ENCODE measurements at regions not wholly inside any gene's neighbourhood (a gene's known extent, or its start where the extent isn't known, plus 50 kb on each side); places are given as distances from the start of the nearest gene placed in this dataset.

DNA sequence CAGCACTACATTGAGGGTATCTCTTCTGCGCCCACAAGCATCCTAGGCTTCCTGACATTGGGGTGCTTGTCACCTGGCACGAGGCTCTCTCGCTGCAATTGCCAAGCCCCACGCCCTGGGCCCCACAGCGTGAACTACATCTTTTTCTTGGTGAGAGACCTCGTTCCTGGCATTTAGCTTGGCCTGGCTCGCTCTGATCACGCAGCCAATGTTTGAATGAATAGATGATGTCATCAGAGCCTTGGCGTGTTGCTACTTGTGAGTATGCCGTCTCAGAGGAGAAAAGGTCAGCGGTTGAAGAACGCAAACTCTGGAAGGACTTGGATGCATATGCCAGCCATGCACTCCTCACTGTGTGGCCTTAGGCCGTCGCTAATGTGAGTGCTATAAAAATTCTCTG lies 150.2 kb upstream of the AUTS2 start:
- no peaks in the 10 kb centered on the region for H3K4me1 Mint-ChIP-seq
- ATAC-seq (no peak), DNase-seq (no peak)
- peaks cover 1% of the 10 kb centered on the region for H3K36me3 Mint-ChIP-seq (ENCODE audit: low read depth)
- H3K27ac Mint-ChIP-seq: no peak overlapping the region
- peaks cover 3% of the 10 kb centered on the region for H3K9me3 Mint-ChIP-seq
- H3K4me3 Mint-ChIP-seq: no peak overlapping the region
- H3K27me3 Mint-ChIP-seq: no peaks in the 10 kb centered on the region

DNA sequence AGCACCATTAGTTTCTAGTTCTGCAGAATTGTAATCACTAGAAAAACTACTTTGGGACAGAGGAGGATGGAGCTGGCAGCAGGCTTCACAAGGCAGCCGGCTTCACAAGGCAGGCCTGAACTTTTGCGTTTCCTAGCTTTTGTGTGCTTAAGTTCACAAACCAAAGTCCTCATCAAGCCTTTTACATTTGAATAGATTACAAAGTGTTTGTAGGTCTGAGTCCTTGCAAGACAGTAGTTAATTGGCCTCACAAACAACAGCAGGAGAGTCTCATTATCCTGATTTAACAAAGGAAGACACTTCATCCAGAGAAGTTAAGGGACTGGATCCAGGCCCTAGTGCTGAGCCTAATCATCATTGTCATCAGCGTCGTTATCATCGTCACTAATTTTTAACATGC lies 147.8 kb upstream of the AUTS2 start:
- Mint-ChIP-seq H3K36me3 (ENCODE audit: low read depth) (no peaks in the 10 kb centered on the region), H3K27me3 (no peaks in the 10 kb centered on the region), H3K4me1 (no peaks in the 10 kb centered on the region), H3K9me3 (no peaks in the 10 kb centered on the region), H3K27ac (no peak overlapping the region), H3K4me3 (no peak overlapping the region)
- DNase-seq (no peak), ATAC-seq (no peak)

DNA sequence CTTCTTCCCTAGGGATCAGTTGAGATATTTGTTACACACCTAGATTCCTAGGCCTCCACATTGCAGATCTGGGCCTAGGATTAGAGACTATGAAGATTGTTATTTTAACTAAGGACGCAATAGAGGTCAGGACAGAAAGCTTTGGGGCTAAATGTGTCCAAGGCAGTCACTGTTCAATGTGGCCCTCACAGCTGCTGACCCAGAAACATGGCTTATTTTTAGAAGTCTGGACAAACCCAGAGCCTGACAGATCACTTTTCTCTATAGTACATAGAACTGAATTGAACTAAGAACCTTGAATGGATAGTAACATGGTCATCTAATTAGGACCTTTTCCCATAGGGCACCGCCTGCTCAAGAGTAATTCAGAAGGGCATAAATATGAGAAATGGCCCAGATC lies 146.6 kb upstream of the AUTS2 start:
- H3K4me3 Mint-ChIP-seq: no peak overlapping the region
- DNase-seq: no peak
- no peak overlapping the region for H3K27ac Mint-ChIP-seq
- no peaks in the 10 kb centered on the region for H3K4me1 Mint-ChIP-seq
- no peak for ATAC-seq
- H3K9me3 Mint-ChIP-seq: no peaks in the 10 kb centered on the region
- H3K27me3 Mint-ChIP-seq: peaks cover 2% of the 10 kb centered on the region
- H3K36me3 Mint-ChIP-seq (ENCODE audit: low read depth): no peaks in the 10 kb centered on the region

DNA sequence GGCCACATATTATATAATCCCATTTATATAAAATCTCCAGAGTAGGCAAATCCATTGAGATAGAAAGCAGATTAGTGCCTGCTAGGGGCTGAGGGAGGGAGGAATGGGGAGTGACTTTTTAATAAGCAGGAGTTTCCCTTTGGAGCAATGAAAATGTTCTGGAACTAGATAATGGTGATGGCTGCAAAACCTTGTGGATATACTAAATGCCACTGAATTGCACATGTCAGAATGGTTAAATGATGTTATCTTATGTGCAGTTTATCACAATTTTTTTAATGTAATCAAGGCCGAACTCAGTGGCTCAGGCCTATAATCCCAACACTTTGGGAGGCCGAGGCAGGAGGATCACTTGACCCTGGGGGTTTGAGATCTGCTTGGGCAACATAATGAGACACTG lies 145.5 kb upstream of the AUTS2 start:
- H3K36me3 Mint-ChIP-seq (ENCODE audit: low read depth): no peaks in the 10 kb centered on the region
- no peak overlapping the region for H3K4me3 Mint-ChIP-seq
- H3K9me3 Mint-ChIP-seq: no peaks in the 10 kb centered on the region
- no peak overlapping the region for H3K27ac Mint-ChIP-seq
- DNase-seq (no peak), ATAC-seq (no peak)
- H3K4me1 Mint-ChIP-seq: no peaks in the 10 kb centered on the region
- H3K27me3 Mint-ChIP-seq: peaks cover 2% of the 10 kb centered on the region

DNA sequence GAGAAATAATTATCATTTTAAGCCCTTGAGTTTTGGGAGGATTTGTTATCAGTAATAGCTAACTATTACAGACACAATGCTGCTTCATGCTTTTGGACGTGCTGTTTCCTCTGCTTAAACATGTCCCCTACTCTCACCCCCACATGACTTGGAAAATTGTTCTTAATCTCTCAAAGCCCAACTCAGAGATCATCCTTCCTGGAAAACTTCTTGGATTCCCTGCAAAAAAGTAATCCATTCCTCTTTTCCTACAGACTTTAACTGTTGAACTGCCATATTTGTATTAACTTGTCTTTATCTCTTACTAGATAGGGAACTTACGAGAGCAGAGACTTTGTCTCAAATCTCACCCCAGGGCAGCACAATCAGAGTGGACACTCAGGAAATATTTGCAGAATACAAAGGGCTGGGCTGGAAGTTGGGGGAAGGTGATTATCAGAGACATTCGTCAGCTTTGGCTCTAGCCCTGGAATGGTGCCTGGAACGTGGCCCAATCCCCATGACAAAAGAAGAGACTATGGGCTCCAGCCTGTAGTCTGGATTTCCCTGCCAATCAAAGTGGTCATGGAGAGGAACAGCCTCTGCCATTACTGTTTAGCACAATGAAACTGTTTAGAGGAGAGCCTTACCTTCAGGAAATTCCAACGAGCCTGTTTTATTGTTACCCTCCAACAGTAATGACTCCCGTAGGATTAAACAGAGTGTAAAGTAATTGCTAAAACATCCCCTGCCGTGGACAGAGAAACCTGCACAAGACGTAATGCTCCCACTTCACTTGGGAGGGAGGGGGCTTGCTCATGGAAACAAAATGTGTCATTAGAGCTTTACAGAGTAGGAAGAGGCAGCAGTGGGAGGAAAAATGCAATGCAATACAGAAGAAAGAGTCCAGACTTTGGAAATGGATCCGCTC lies 140.4 kb upstream of the AUTS2 start:
- Mint-ChIP-seq H3K4me3 (no peak overlapping the region), H3K27me3 (peaks cover 2% of the 10 kb centered on the region), H3K9me3 (no peaks in the 10 kb centered on the region), H3K27ac (no peak overlapping the region), H3K36me3 (ENCODE audit: low read depth) (no peaks in the 10 kb centered on the region), H3K4me1 (no peaks in the 10 kb centered on the region)
- ATAC-seq (no peak), DNase-seq (no peak)

DNA sequence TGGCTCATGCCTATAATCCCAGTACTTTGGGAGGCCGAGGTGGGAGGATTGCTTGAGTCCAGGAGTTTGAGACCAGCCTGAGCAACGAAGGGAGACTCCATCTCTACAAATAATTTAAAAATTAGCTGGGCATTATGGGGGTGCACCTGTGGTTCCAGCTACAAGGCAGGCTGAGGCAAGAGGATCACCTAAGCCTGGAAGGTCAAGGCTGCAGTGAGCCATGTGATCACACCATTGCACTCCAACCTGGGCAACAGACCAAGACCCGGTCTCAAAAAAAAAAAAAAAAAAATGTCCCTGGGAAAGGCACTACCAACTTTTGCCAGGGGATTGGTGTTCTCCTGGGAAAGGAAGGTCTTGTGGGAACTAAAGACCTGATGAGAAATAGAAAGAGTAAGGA lies 134.2 kb upstream of the AUTS2 start:
- Mint-ChIP-seq H3K4me3 (no peak overlapping the region), H3K27me3 (no peaks in the 10 kb centered on the region), H3K36me3 (ENCODE audit: low read depth) (peaks cover 1% of the 10 kb centered on the region), H3K27ac (no peak overlapping the region), H3K4me1 (no peaks in the 10 kb centered on the region), H3K9me3 (peaks cover 9% of the 10 kb centered on the region)
- ATAC-seq: no peak
- DNase-seq: no peak

GRCh38 chr7:69465262-69465661 lies 133.0 kb upstream of the AUTS2 start:
- ATAC-seq (no peak), DNase-seq (no peak)
- H3K9me3 Mint-ChIP-seq: peaks cover 19% of the 10 kb centered on the region
- H3K4me1 Mint-ChIP-seq: no peaks in the 10 kb centered on the region
- H3K36me3 Mint-ChIP-seq (ENCODE audit: low read depth): peaks cover 1% of the 10 kb centered on the region
- no peaks in the 10 kb centered on the region for H3K27me3 Mint-ChIP-seq
- H3K27ac Mint-ChIP-seq: no peak overlapping the region
- no peak overlapping the region for H3K4me3 Mint-ChIP-seq

GRCh38 chr7:69467826-69468225 lies 130.4 kb upstream of the AUTS2 start:
- H3K27ac Mint-ChIP-seq: no peak overlapping the region
- H3K27me3 Mint-ChIP-seq: no peaks in the 10 kb centered on the region
- H3K36me3 Mint-ChIP-seq (ENCODE audit: low read depth): peaks cover 1% of the 10 kb centered on the region
- ATAC-seq: no peak
- H3K9me3 Mint-ChIP-seq: peaks cover 25% of the 10 kb centered on the region
- no peak overlapping the region for H3K4me3 Mint-ChIP-seq
- no peak for DNase-seq
- H3K4me1 Mint-ChIP-seq: no peaks in the 10 kb centered on the region

- no peaks in the 10 kb centered on the region for H3K36me3 Mint-ChIP-seq (ENCODE audit: low read depth)
- ATAC-seq: no peak
- no peak overlapping the region for H3K4me3 Mint-ChIP-seq
- H3K4me1 Mint-ChIP-seq: no peaks in the 10 kb centered on the region
- no peak for DNase-seq
- H3K9me3 Mint-ChIP-seq: peaks cover 4% of the 10 kb centered on the region
- H3K27ac Mint-ChIP-seq: no peak overlapping the region
- H3K27me3 Mint-ChIP-seq: no peaks in the 10 kb centered on the region
These were observed 121.9 kb upstream of the AUTS2 start for GRCh38 chr7:69476416-69476815.

- Mint-ChIP-seq H3K36me3 (ENCODE audit: low read depth) (no peaks in the 10 kb centered on the region), H3K4me3 (no peak overlapping the region), H3K27ac (no peak overlapping the region), H3K9me3 (no peaks in the 10 kb centered on the region), H3K27me3 (no peaks in the 10 kb centered on the region), H3K4me1 (no peaks in the 10 kb centered on the region)
- ATAC-seq (no peak), DNase-seq (no peak)
These were observed 115.6 kb upstream of the AUTS2 start for GRCh38 chr7:69482676-69483075.

DNA sequence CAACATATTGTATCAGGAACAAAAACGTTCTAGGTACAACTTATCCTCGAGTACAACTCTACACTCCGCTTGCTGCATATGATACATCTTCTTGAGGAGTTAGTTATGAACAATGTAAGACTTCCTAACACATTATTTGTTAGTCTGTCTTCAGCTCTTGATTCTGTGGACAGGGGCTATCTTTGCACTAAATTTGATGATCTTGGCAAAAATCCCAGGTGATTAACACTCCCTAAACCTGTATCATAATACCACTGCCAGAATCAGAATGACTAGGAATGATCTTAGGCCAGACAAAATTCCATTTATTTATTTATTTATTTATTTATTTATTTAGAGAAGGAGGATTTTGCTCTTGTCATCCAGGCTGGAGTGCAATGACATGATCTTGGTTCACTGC lies 108.7 kb upstream of the AUTS2 start:
- Mint-ChIP-seq H3K9me3 (no peaks in the 10 kb centered on the region), H3K4me3 (no peak overlapping the region), H3K27ac (no peak overlapping the region), H3K27me3 (no peaks in the 10 kb centered on the region), H3K36me3 (ENCODE audit: low read depth) (no peaks in the 10 kb centered on the region), H3K4me1 (peaks cover 2% of the 10 kb centered on the region)
- ATAC-seq (no peak), DNase-seq (no peak)

DNA sequence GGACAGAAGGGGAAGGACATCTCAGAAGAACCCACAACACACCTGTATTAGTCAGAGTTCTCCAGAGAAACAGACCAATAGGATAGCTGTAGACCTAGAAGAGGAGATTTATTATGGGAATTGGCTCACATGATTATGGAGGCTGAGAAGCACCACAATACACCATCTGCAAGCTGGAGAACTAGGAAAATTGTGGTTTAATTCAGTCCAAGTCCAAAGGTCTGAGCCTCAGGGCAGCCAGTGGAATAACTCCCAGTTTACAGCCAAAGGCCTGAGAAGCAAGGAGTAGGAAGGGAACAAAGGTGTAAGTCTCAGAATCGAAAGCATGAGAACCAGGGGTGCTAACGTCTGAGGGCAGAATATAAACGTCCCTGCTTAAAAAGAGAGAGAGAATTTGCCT lies 99.6 kb upstream of the AUTS2 start:
- DNase-seq (no peak), ATAC-seq (no peak)
- no peaks in the 10 kb centered on the region for H3K27me3 Mint-ChIP-seq
- H3K27ac Mint-ChIP-seq: no peak overlapping the region
- H3K4me3 Mint-ChIP-seq: no peak overlapping the region
- peaks cover 2% of the 10 kb centered on the region for H3K4me1 Mint-ChIP-seq
- no peaks in the 10 kb centered on the region for H3K36me3 Mint-ChIP-seq (ENCODE audit: low read depth)
- peaks cover 16% of the 10 kb centered on the region for H3K9me3 Mint-ChIP-seq

DNA sequence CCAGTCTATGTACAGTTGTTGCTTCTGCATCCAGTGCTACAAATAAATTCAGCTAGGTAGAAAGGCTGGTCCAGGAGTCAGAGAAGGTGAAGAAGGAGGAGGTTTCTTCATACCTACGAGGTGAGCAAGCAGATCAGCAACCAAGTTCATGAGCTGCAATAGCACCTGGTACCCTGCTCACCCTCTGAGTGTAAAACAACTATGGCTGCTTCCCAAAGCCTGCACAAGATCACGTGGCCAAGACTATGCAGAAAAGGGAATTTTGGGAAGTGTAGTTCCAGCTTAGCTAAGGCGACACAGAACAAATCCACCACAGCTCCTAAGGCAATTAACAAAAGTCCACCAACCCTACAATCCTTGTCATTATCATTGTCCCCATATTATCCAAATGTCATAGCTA lies 95.9 kb upstream of the AUTS2 start:
- Mint-ChIP-seq H3K36me3 (ENCODE audit: low read depth) (no peaks in the 10 kb centered on the region), H3K9me3 (peaks cover 16% of the 10 kb centered on the region), H3K27me3 (no peaks in the 10 kb centered on the region), H3K4me1 (no peaks in the 10 kb centered on the region), H3K4me3 (no peak overlapping the region), H3K27ac (no peak overlapping the region)
- no peak for ATAC-seq
- DNase-seq: no peak

DNA sequence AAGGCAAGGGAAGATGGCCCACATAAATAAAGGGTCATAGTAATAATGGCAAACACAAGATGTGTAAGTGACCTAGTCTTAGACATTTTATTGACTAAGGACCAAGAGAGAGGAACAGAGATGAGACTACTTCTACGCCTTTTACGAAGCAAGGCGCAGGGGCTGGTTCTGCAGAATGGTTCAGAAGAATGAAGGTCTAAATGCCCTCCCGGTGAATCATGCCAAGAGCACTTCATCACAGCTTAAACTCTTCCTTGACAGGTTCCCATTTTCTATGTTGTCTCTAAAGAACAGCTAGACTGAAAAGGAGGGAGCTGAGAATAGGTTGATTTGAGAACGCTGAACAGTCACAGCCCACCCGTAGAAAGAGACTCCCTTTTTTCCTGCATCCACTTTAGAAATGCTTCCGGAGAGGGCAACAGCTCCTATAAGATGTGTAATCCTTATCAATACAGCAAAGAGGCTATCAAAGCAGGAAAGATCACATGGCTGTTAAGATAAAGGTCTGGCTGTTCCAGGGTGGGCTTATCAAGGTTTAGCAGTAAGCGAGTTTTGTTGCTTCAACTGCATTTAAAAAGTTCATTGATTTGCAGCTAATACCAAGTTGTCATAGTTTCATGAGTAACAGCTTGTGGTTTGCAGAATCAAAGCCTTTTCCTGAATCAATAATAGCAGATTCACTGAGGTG lies 93.4 kb upstream of the AUTS2 start:
- no peak overlapping the region for H3K4me3 Mint-ChIP-seq
- no peak overlapping the region for H3K27ac Mint-ChIP-seq
- ATAC-seq (no peak), DNase-seq (no peak)
- no peaks in the 10 kb centered on the region for H3K27me3 Mint-ChIP-seq
- no peaks in the 10 kb centered on the region for H3K4me1 Mint-ChIP-seq
- peaks cover 8% of the 10 kb centered on the region for H3K9me3 Mint-ChIP-seq
- no peaks in the 10 kb centered on the region for H3K36me3 Mint-ChIP-seq (ENCODE audit: low read depth)

DNA sequence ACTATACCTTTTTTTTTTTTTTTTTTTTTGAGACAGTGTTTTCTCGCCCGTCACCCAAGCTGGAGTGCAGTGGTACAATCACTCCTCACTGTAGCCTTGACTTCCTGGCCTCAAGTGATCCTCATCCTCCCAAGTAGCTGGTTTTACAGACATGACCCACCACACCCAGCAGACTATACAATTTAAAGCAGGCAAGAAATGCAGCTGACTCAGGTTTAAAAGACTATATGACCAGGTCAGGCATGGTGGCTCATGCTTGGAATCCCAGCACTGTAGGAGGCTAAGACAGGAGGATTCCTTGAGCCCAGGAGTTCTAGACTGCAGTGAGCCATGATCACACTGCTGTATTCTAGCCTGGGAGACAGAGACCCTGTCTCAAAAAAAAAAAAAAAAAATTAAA lies 89.5 kb upstream of the AUTS2 start:
- DNase-seq: no peak
- H3K27ac Mint-ChIP-seq: no peak overlapping the region
- H3K4me1 Mint-ChIP-seq: no peaks in the 10 kb centered on the region
- peaks cover 3% of the 10 kb centered on the region for H3K9me3 Mint-ChIP-seq
- no peak overlapping the region for H3K4me3 Mint-ChIP-seq
- H3K27me3 Mint-ChIP-seq: no peaks in the 10 kb centered on the region
- ATAC-seq: no peak
- H3K36me3 Mint-ChIP-seq (ENCODE audit: low read depth): no peaks in the 10 kb centered on the region
